Activated CD8-positive, alpha-beta memory T cell treated with anti-CD3 and anti-CD28 coated beads for 36 hours (primary cell): ENCODE measurements at regions not wholly inside any gene's neighbourhood (a gene's known extent, or its start where the extent isn't known, plus 50 kb on each side); places are given as distances from the start of the nearest gene placed in this dataset.

Source experiments
- CTCF ChIA-PET: fragments of 350-600 bp; sonication (Branson Sonifier 250); formaldehyde crosslinking; loops from one replicate; lab custom pipeline; 2021; ENCODE audit warnings: antibody characterized with exemption; lab: Charles Lee
- POLR2A ChIA-PET: fragments of 350-600 bp; sonication (Branson Sonifier 250); formaldehyde crosslinking; loops from one replicate; lab custom pipeline; 2021; ENCODE audit warnings: antibody characterized with exemption; lab: Charles Lee

DNA sequence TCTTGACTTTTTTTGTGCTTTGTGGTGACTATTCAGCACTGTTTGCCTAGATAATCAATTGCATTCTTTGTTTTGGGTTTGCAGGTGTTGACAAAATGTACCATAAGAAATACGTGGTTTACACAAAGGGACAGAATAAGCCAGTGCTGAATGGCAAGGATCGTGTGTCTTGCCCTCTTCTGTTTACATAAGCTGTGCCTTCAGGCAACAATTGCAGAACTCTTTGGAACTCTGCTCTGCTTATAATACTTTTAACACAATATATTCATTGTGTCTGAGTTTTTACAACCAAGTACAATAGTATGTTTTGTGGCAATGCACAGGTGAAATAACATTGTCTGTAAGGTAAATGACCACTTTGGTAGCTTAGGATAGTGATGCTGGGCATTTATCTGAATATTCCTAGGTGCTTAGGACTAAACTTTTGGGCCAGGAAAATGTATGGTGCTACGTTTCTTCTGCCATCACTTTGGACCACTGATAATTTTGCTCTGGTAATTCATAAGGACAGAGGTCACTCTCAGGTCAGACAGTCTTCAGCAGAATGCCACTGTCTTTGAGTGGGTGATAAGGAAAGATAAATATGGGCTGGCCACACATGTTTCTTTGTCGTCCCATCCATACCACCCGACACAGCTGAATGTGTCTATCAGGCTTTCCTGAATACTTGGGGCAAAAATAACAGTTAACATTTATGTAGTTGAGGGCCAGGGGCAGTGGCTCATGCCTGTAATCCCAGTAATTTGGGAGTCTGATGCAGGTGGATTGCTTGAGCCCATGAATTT is 344.6 kb upstream of the IMPG1 start:
- ChIA-PET CTCF (no interaction called here), POLR2A (no interaction called here)

GRCh38 chr6:76403064-76403463 is 330.6 kb upstream of the IMPG1 start:
- POLR2A ChIA-PET: no interaction called here
- CTCF ChIA-PET: no interaction called here

DNA sequence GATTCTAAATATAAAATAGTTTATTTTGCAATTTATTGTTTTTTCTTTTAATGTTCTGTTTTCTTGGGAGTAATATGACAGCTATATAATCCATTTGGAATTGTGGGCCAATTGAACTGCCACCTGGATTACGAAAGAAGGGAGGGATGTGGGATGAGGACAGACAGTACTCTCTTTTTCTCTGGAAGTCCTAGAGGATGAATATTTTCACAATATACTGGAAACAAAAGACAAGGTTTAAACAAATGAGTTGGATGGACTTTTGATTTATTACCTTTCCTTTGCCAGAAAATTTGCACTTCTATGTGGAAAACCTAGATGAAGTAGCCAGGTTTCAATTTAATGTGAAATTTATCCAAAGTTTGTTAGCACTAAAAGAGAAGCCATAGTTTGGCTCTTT is 325.5 kb upstream of the IMPG1 start:
- ChIA-PET CTCF (interaction anchor here (0.6 kb wide), 1 partner anchor 29 kb away, joined by 3 read pairs; no protein-coding TSS in a partner anchor), POLR2A (no interaction called here)

DNA sequence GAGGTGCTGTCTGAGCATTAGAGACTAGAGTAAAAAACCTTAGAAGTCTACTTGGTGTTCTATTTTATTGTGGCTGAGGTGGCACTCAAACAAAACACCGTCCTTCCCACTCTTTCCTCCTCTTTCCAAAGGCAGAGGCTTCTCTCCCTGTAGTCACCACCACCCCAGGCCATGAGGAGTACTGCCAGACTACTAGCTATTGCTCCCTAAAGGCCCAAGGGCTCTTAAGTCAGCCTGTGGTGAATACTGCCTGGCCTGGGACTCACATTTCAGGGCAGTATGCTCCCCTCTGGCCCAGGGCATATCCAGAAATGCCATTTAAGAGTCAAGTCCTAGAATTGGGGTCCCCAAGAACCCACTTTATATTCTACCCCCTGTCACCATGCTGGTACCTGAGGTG is 309.7 kb upstream of the IMPG1 start:
- ChIA-PET POLR2A (no interaction called here), CTCF (no interaction called here)

DNA sequence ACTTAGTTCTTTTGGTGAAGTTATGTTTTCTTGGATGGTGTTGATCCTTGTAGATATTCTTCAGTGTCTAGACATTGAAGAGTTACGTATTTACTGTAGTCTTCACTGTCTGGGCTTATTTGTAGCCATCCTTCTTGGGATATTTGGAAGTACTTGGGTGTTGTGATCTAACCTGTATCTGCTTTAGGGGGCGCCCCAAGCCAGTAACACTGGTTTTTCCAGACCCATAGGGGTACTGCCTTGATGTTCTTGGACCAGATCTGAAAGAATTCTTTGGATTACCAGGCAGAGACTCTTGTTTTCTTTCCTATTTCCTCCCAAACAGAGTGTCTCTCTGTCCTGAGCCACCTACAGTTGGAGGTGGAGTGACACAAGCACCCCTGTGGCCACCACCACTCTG is 309.1 kb upstream of the IMPG1 start:
- POLR2A ChIA-PET: no interaction called here
- CTCF ChIA-PET: no interaction called here

DNA sequence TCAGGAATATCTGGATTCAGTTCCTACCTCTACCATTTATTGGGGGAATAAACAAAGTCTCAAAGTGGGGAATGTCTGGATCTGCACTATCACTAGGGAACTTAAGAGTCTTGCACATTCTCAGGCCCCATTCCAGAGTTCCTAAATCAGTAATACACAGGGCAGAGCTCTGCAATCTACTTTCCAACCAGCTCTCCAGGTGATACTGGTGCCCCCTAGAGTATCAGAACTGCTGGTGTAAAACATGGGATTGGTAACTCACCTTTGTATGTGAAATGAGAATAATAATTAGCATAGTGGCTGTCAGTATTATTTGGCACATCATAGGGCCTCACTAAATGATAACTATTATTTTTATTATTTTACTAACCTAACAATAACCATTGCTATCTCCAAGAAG is 278.8 kb upstream of the IMPG1 start:
- POLR2A ChIA-PET: no interaction called here
- CTCF ChIA-PET: no interaction called here

GRCh38 chr6:76347539-76347938 is 275.1 kb upstream of the IMPG1 start:
- POLR2A ChIA-PET: no interaction called here
- CTCF ChIA-PET: no interaction called here

DNA sequence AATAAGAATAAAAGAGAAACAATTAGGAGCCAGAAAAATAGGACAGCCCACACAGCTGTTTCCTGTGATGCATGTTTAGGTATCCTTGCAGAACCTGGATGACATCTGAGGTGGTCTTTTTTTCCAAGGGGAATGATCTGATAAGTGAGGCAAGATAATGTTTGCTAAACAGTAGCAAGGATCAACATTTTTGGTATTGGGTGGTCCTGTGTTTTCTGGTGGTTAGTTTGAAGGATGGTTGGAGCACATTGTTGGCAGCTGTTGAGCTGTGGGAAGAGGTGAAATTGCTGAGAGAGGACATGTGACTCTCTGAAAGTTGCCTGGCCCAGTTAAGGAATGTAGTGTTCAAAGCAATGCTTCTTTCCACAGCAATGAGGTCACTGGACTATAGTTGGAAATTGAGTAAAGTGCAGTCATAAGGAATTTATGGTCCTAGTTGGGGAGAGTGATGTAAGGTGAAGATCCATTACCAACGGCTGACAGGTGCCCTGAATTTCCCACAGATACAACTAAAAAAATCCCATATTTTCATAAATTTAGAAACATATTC is 270.2 kb upstream of the IMPG1 start:
- ChIA-PET POLR2A (no interaction called here), CTCF (no interaction called here)

GRCh38 chr6:76330031-76330430 is 257.6 kb upstream of the IMPG1 start:
- CTCF ChIA-PET: no interaction called here
- POLR2A ChIA-PET: no interaction called here

DNA sequence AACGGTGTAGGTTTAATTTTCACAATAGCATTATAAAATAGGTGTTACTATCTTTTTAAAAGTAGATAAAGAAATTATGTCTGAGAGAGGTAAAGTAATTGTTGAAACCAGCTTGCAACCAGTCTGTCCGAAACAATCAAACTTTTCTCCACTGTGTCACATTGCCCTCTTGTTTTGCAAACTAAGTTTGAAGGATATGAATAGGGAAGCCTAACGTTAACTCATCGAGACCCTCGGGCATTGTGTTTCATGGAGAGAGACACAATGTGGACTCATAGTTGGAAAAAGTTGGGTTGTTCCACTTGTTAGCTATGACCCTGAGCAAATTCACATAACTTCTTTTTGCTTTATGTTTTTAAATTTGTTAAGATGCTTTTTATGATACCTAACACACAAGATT is 254.4 kb upstream of the IMPG1 start:
- POLR2A ChIA-PET: no interaction called here
- CTCF ChIA-PET: no interaction called here
